Dermis microvascular lymphatic vessel endothelial cell (primary cell): ENCODE measurements at regions not wholly inside any gene's neighbourhood (a gene's known extent, or its start where the extent isn't known, plus 50 kb on each side); places are given as distances from the start of the nearest gene placed in this dataset.
A peak's percentile ranks its signal among the peaks of the same experiment; 100 is the strongest.
"Not testable (repeated sequence)": the region's sequence is repeated elsewhere in the genome, so short reads cannot be mapped to it uniquely, and the experiment has no call there.

ENCODE experiments used
- DNase-seq, 2 donors: peaks; one replicate each; pipeline versions ENCODE4 v3.0.0 to v3.0.0-alpha.2; 2010; ENCODE audit warnings: low read depth in 2 of 2

GRCh38 chr3:153268564-153269279 lies 106.7 kb downstream of the RAP2B start:
- DNase-seq: no peak

- DNase-seq: no peak
Measured at GRCh38 chr3:153269730-153270129, 107.7 kb downstream of the RAP2B start.

DNA sequence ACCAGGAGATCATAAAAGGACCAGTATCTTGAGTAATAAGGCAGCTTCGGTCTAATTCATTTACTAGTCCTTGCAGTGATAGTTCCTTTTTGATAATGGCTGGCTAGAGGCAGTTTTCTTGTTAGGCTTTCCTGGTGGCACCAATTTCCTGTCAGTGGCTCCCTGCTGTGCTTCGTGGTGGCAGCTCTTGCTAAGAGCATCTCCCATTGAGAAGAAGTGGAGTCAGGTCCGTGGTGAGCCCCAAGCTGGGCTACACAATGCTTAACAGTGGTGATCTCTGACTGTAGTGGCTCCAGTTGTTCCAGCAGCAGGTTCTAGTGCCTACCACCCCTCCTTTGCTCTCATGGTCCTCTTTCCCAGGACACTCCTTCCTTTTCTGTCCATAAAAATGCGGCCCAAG lies 111.2 kb downstream of the RAP2B start:
- no peak for DNase-seq

DNA sequence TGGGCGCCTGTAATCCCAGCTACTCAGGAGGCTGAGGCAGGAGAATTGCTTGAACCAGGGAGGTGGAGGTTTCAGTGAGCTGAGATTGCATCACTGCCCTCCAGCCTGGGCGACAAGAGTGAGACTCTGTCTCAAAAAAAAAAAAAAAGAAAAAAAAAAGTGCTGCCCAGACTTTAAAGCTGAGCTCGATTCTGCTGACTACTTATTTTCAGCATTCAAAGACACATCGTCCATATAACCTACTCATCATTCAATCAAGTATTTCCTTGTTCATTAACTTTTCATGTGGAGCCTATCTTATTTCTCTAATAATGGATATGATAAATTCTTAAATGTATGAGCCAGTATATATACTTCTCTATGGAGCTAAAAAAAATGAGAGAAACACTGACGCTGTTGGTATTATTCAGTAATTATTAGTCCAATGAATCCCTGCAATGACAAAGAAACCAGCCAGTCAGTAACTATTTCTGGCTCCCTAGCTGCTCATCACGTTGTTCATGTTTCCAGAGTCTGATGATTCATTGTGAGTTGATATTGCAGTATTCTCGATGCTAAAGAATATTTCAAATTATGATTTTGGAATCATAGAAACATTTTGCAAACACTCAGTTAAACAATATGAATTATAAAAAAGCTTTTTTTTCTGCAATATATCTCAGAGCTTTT lies 111.9 kb downstream of the RAP2B start:
- DNase-seq: peak in 1 of 2 donors; percentile 2

DNA sequence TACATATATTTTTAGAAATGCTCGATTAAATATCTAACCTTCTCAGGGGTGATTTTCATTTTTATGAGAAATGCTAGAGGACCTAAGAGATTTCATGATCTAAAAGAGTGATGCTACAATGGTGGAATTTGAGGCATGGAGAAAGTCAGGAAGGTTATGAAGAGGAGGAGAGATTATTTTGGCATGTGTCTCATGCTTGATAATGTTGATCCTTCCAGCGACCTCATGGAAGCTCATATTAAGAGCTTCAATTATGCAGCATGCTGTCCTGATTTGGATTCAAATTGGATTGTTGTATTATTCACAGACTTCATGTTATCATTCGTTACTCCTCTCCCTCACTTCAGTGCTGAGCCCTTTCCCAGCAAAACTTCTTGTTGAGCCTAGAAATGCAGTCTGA lies 112.5 kb downstream of the RAP2B start:
- DNase-seq: no peak

DNA sequence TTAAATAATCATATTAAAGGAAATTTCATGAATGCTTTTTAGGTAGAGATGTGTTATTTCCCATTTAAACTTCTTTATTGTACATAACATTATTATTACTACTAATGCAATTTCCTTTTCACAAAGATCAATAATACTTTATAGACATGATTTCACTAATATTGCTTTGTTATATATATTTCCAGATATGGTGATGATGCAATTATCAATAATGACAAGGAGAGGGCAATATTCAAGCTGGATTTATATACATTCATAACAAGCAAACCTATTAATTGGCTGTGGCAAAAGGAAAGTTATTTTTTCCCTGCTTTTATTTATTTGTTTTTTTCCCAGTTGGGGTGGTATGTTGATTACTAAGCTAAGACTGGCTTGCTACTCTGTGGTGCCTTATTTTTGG lies 113.5 kb downstream of the RAP2B start:
- DNase-seq: no peak

DNA sequence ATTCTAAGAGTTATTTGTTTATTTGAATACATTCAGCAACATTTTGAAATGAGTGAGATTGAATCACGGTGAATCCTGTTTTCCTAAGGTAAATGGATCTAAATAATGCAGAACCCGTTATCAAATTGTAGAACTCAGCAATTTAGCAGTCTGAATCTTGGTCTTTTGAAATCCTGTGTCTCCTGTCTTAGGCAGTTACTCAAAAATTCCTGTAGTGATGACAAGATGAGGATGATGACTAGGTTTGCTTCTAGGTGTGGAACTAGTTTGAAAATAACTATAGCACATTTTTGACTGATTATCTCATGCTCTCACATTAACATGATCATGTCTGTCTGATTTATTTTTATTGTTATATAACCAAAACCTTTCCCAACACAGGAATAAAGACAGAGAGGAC lies 115.0 kb downstream of the RAP2B start:
- no peak for DNase-seq

DNA sequence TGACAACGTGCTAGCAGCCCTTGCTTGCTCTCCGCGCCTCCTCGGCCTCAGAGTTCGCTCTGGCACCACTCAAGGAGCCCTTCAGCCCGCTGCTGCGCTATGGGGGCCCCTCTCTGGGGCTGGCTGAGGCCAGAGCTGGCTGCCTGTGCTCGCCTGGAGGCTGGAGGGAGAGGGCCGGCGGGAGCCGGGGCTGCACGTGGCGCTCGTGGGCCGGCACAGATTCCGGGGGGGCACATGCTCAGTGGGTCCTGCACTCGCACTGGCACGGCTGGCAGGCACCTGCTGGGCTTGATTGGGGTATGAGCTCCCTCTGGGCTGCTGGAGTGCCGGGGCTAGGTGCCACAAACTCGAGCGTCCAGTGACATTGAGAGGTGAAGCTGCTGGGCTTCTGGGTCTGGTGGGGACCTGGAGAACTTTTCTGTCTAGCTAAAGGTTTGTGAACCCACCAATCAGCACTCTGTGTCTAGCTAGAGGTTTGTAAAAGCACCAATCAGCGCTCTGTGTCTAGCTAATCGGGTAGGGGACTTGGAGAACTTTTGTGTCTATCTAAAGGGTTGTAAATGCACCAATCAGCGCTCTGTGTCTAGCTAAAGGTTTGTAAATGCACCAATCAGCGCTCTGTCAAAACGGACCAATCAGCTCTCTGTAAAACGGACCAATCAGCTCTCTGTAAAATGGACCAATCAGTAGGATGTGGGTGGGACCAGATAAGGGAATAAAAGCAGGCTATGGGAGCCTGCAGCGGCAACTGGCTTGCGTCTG lies 119.4 kb downstream of the RAP2B start:
- DNase-seq: not testable (repeated sequence)

- no peak for DNase-seq
Measured at GRCh38 chr3:153282355-153282754, 120.3 kb downstream of the RAP2B start.

DNA sequence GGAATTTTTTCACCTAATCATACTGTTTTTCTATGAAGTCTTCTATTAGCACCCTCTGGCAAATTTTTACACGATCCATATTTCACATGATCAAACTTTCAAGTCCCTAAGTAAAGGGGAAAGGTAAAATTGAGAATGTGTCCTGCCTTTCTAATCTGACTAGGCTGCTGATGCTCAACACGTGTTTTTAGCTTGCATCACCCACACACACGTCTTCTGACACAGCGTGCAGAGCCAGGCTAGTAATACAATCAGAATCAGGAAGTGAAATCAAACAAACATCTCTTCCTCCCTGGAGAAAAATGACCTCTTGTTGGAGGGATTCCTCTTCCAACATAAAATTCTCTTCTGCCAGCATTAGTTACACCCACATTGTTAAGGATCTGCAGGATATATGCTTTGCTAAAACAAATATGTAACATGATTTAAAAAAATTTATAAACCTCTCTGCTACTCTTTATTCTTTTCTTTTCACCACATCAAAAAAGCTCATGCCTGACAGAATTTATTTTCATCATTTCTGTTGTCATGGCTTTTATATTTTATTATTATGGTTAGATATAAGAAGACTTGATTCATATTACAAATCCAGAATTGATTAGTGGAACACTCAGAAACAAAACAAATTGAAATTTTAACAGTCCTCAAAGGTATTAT lies 122.4 kb downstream of the RAP2B start:
- peak; percentile 68 to 90 for DNase-seq

GRCh38 chr3:153285194-153285641 lies 123.2 kb downstream of the RAP2B start:
- DNase-seq: peak in 1 of 2 donors; percentile 29

GRCh38 chr3:153285982-153286381 lies 124.0 kb downstream of the RAP2B start:
- DNase-seq: no peak

- no peak for DNase-seq
Measured at GRCh38 chr3:153287017-153287416, 125.0 kb downstream of the RAP2B start.

GRCh38 chr3:153289334-153289808 lies 127.3 kb downstream of the RAP2B start:
- DNase-seq: peak in 1 of 2 donors; percentile 54

DNA sequence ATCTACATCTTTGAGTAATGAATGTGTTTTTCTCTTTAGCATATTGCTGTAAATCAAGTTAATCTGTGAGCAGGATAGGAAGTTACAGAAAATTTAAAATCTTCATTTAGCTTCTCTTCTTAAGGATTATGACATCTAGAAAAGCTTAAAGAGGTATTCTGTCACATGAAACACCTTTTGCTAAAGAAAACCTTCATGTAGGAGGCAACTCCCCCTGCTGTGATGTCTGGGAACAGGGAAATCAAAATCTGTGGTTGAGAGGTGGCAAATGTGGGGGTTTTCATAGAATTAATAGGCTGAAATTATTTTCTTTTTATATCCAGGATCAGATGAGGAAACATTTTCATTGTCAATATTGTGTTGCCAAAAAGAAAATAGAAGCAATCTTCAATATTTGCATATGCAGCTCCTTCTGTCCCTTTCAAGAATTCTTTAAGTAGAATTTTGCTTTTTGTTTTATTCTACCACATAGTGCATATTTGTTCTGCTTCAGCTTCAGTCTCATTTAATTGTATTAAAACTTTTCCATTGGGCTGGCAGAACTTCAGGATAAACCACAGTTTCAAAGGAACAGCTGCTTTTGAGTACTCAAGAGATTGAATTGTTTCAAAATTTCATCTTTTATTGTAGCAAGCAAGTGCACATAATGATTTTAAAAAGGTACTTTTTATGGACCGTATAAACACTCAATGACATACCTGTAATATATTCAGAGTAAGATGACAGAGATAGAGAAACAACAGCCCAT lies 128.4 kb downstream of the RAP2B start:
- peak in 1 of 2 donors; percentile 47 for DNase-seq

DNA sequence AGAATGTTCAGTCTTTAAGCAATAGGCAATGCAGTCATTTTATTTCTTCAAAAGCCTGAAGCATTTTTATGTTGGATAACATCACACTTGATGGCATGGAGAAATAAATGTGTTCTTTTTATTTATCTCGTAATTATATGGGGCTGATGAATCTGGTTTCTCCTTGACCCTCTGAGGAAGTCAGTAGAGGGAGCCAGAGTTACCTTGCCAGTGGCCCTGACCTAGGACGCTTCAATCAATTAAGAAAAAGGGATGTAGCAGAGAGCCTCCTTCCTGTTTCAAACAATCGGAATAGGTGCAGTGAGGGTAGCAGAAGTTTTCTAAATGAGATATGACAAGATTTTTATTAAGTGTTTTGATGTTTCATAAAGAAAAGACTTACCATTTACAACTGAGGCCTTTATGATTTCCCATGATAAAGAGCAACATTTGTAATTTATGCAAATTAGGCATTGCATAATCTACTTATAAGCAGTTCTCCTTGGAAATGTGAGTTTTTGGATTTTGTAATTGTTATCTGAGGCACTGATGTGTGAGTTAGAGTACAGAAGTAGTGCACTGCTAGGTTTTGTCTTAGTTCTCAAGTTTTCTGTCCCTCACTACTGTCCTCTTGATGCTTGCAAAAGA lies 129.1 kb downstream of the RAP2B start:
- DNase-seq: peak in 1 of 2 donors; percentile 45

- DNase-seq: no peak
Measured at GRCh38 chr3:153293265-153293664, 131.2 kb downstream of the RAP2B start.

GRCh38 chr3:153295901-153296300 lies 133.9 kb downstream of the RAP2B start:
- DNase-seq: no peak

- no peak for DNase-seq
Measured at GRCh38 chr3:153305189-153305588, 143.2 kb downstream of the RAP2B start.

DNA sequence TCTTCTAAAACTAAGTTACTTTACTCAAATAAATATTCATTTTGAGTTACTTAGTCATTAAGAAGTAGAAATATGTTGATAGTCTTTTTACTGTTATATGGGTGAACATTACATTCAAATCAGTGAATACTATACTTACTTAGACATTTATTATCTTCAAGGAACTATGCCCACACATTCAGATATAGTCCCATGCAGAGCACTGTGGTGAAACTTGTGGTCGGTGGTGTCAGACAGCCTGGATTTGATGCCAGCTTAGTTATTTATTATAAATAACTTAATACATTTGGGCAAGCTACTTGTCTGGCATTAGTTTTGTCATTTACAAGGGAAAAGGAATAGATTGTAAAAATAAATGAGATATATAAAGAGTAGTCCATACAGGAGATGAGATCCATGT lies 149.5 kb downstream of the RAP2B start:
- no peak for DNase-seq
